SJSA1 (cell line): ENCODE measurements at regions not wholly inside any gene's neighbourhood (a gene's known extent, or its start where the extent isn't known, plus 50 kb on each side); places are given as distances from the start of the nearest gene placed in this dataset.

ENCODE experiments used
- DNase-seq, 2 experiments: peaks; one replicate each; pipeline ENCODE4 v3.0.0-alpha.2; 2015 to 2020; ENCODE audit warnings: low spot score in 2 of 2, low read depth in 1 of 2
- H3K27ac ChIP-seq: fragments of 250-450 bp; sonication (Bioruptor Pico); 2 replicates; pipeline ENCODE4 v1.5.1; 2020; ENCODE audit warnings: mild to moderate bottlenecking, moderate library complexity
- H3K27me3 ChIP-seq: fragments of 250-450 bp; sonication (Bioruptor Pico); replicated peaks from 2 replicates; pipeline ENCODE4 v1.5.1; 2020; ENCODE audit warnings: mild to moderate bottlenecking, moderate library complexity
- H3K36me3 ChIP-seq: fragments of 250-450 bp; sonication (Bioruptor Pico); 2 replicates; pipeline ENCODE4 v1.5.1; 2020; ENCODE audit warnings: mild to moderate bottlenecking
- H3K4me1 ChIP-seq: fragments of 250-450 bp; sonication (Bioruptor Pico); replicated peaks from 2 replicates; pipeline ENCODE4 v1.6.1; 2021; ENCODE audit warnings: mild to moderate bottlenecking
- H3K4me3 ChIP-seq: fragments of 250-450 bp; sonication (Bioruptor Pico); 2 replicates; pipeline ENCODE4 v1.5.1; 2020; ENCODE audit warnings: mild to moderate bottlenecking
- H3K9me3 ChIP-seq: fragments of 250-450 bp; sonication (Bioruptor Pico); replicated peaks from 2 replicates; pipeline ENCODE4 v1.5.1; 2020; ENCODE audit warnings: mild to moderate bottlenecking

DNA sequence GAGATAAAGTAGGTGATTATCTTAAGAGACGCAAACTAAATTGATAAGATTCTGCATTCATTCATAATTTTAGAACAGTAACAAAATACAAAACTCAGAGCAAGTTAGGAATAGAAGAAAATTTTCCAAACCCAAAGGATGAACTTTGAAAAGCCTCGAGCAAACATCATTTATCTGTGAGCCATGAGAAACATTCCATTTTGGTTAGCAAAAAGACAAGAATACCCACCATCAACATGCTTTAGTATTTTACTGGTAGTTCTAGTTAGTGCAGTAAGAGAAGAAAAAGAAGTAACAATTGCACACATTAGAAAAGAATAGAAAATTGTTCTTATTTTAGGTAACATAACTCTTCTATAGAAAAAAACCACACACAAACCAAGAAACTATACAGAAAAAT is 291.3 kb upstream of the TCF4 start:
- Histone ChIP-seq H3K9me3 (no peaks in the 10 kb centered on the region), H3K36me3 (no peaks in the 10 kb centered on the region), H3K4me3 (no peak overlapping the region), H3K27me3 (no peaks in the 10 kb centered on the region), H3K4me1 (no peaks in the 10 kb centered on the region), H3K27ac (no peak overlapping the region)
- no peak for DNase-seq

DNA sequence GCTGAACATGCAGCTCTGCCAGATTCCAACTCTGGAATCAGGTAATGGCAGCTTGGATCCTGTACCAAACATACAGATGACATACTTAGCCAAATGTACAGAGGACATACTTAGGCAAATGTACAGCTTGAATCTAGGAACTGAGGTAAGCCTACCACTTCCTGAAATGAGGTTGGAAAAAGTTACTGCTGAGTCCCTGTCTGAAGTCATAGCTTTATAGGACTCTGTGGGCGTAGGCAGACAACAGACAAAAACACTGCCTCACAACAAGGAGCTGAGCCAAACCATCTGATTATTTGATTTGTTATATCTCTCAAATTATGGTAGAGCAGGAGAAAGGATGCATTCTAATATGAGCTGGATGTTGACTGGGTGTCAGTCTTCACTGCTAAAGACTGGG is 290.2 kb upstream of the TCF4 start:
- no peak for DNase-seq
- no peak overlapping the region for H3K27ac ChIP-seq

DNA sequence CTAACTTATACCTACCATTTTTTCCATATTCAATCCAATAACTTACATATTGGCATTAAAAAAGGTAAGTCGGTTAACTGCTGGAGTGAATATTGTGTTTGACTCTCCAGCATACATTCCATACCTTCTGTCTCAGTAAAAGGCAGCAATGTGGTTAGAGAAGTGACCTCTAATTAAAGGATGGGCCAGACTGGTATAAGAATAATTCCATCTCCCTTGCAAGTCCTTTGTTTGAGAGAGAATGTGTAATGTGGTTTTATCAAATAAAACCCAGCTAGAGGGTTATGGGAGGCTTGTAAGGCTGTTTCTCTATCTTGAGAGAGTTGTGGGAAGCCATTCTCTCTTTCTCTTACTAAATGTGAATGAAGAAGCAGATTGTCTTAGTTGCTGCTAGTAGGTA is 289.3 kb upstream of the TCF4 start:
- no peaks in the 10 kb centered on the region for H3K36me3 ChIP-seq
- H3K9me3 ChIP-seq = no peaks in the 10 kb centered on the region
- no peaks in the 10 kb centered on the region for H3K4me1 ChIP-seq
- H3K4me3 ChIP-seq = no peak overlapping the region
- DNase-seq = no peak
- H3K27ac ChIP-seq = no peak overlapping the region
- no peaks in the 10 kb centered on the region for H3K27me3 ChIP-seq

More for the DNA sequence above, 290.2 kb upstream of the TCF4 start:
- Histone ChIP-seq H3K36me3 (no peaks in the 10 kb centered on the region), H3K9me3 (no peaks in the 10 kb centered on the region), H3K4me1 (no peaks in the 10 kb centered on the region), H3K27me3 (no peaks in the 10 kb centered on the region), H3K4me3 (no peak overlapping the region)

DNA sequence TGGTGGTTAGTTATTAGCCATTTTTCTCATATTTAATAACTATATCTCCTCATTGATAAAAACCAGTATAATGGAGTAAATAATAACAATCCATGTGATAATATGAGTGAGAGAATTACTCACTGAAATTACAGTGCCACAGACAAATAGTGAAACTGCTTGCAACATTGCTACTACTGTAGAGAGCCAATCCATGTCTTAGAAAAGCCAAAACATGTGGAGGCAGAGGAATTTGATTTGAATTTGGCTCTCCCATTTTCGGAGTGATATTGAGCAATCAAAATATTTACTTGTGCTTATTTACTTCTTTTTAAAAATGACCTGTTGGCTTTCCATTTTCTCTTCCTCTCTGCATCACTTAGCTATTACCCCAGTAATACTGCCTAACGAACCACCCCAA is 288.3 kb upstream of the TCF4 start:
- H3K4me1 ChIP-seq = no peaks in the 10 kb centered on the region
- no peak overlapping the region for H3K4me3 ChIP-seq
- no peak overlapping the region for H3K27ac ChIP-seq
- H3K27me3 ChIP-seq = no peaks in the 10 kb centered on the region
- DNase-seq = no peak
- no peaks in the 10 kb centered on the region for H3K36me3 ChIP-seq
- no peaks in the 10 kb centered on the region for H3K9me3 ChIP-seq

DNA sequence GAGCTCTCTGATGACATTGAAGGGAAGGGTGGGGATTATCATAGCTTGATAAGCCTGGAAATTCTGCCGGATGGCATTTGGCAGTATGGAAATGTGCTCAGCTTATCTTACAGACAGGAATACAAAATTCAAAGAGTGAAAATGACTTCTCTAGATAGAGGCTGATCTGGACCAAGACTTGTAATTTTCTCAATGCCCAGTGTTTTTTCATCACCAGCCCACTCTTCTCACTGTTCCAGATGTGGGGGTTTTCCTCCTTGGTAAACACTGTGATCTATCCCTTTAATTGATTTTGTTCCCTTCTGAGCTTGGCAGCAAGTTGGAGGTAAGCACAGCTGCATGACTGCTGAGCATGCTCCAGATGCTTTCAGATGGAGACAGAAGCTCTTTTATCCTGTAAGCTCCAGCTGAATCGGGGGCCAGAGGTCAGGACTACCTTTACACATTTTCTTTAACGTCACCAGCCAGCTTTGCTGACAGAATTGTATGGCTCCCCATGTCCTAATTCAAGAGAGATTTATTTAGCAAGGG is 287.4 kb upstream of the TCF4 start:
- no peaks in the 10 kb centered on the region for H3K36me3 ChIP-seq
- H3K27ac ChIP-seq = no peak overlapping the region
- H3K9me3 ChIP-seq = no peaks in the 10 kb centered on the region
- no peak overlapping the region for H3K4me3 ChIP-seq
- no peak for DNase-seq
- H3K27me3 ChIP-seq = no peaks in the 10 kb centered on the region
- H3K4me1 ChIP-seq = no peaks in the 10 kb centered on the region

DNA sequence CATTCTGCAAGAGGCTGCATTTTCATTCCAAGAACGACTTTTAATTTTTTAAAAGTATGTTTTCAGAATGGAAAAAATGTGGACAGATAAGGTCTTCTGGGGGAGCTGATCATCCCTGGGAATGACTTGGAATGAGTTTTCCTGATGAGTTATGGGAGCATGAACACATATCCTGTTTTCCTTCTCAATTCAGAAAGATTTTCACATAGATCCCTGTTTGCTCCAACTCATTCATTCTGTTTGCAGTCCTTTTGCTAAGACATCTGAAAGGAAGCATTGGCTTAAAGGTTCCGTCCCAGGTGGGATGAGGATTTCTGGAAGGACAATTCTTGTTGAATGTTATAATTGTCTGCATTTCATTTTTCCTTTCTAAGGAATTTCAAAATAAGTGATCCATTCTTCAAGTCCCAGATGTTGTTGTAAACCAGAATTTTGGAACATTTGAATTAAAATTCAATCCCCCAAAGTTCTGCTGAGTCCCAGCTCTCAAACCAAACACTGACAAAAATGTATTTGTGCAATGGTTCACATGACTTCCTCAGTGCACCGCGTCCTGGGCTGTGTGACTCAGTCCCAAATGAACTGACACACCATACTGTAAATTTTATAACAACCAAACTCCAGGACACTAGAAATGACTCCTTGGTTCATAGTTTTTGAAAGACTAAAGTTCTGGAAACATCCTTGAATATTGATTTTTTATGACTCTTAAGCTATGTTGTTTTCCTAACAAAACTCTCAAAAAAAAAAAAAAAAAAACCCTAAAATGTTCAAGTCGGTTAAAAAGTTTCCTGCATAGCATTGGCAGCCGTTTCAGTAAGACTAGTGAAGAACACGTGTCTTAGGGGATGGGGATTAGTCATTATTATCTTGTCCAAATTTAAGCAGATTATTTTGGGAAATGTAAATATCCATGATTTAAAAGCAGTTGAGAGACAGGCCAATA is 281.8 kb upstream of the TCF4 start:
- DNase-seq = no peak
- Histone ChIP-seq H3K4me1 (no peaks in the 10 kb centered on the region), H3K27ac (no peak overlapping the region), H3K27me3 (no peaks in the 10 kb centered on the region), H3K36me3 (no peaks in the 10 kb centered on the region), H3K4me3 (no peak overlapping the region), H3K9me3 (no peaks in the 10 kb centered on the region)

DNA sequence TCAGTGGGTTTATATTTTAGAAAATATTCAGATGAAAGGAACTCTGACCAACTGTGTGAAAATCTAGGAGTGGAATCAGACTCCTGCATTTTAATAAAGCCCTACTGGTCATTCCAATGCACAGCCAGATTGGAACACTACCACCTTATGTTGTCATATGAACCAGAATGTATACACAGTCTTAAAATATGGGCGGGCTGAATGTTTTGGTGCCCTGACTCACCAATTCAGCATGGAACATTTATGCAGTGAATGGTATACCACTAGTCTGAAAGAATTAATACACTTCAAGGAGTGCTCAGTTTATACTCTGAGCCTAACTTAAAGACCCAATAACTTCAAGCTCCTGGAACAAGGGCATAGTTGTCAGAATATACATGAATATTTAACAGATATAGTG is 280.9 kb upstream of the TCF4 start:
- Histone ChIP-seq H3K36me3 (no peaks in the 10 kb centered on the region), H3K4me3 (no peak overlapping the region), H3K27me3 (no peaks in the 10 kb centered on the region), H3K4me1 (peaks cover 3% of the 10 kb centered on the region), H3K27ac (no peak overlapping the region), H3K9me3 (no peaks in the 10 kb centered on the region)
- DNase-seq = no peak

DNA sequence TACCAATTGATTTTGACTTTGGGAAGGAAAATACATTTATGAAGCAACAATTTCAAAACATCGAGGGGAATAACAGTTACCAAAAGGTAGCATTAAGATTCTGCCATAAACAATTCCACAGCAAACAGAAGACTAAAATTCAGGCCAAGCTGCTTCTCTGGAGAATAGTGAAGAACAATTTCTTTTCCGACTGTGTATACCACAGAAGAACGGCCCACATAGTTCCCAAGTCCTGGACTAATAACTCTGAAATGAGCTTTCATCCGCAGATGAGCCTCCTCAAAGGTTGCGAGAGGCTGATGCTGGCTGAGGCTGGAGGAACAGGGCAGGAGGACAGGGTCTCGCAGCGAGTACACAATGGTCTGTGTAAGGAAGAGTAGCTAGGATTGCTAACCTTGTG is 278.9 kb upstream of the TCF4 start:
- Histone ChIP-seq H3K4me1 (peaks cover 8% of the 10 kb centered on the region), H3K4me3 (no peak overlapping the region), H3K36me3 (no peaks in the 10 kb centered on the region), H3K27ac (no peak overlapping the region), H3K27me3 (no peaks in the 10 kb centered on the region), H3K9me3 (no peaks in the 10 kb centered on the region)
- DNase-seq = no peak

DNA sequence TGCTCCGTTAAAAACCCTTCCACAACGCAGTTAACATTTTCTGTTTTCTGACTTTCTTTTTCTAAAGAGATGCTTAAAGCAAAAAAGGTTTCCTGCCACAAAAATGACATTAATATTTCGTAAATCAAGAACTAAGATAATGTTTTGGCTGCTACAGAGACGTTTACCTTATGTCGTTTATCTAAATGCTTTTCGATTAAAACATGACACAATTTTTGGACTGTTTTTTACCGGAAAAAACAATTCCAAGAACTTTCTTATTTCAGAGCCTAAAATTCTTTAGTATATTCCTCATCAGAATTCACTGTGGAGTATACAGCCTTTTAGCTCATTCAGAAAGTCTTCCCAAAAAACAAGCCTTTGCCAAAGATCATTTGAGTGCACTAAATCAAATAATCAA is 278.0 kb upstream of the TCF4 start:
- DNase-seq = no peak
- no peak overlapping the region for H3K4me3 ChIP-seq
- peaks cover 8% of the 10 kb centered on the region for H3K4me1 ChIP-seq
- H3K9me3 ChIP-seq = no peaks in the 10 kb centered on the region
- no peaks in the 10 kb centered on the region for H3K36me3 ChIP-seq
- H3K27ac ChIP-seq = no peak overlapping the region
- H3K27me3 ChIP-seq = no peaks in the 10 kb centered on the region

DNA sequence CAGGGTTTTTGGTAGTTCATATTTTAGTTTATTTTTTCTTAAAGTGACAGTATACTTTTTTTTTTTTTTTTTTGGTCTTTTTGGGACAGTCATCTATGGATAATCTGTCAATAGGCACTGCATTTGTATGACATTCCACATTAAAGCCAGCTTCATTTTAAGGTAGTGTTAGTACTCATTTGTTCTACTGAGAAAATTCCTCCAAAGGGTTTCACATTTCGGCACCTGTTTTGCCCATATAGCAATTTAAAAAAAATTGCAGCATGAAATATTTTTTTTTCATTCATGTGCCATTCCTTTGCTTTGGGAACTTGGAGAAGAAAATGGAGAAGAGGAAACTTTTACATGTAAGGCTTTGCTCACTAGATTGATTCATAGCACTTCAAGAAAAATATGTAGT is 276.3 kb upstream of the TCF4 start:
- no peaks in the 10 kb centered on the region for H3K27me3 ChIP-seq
- no peak for DNase-seq
- H3K4me3 ChIP-seq = no peak overlapping the region
- H3K27ac ChIP-seq = no peak overlapping the region
- H3K36me3 ChIP-seq = no peaks in the 10 kb centered on the region
- H3K9me3 ChIP-seq = no peaks in the 10 kb centered on the region
- H3K4me1 ChIP-seq = peaks cover 8% of the 10 kb centered on the region

DNA sequence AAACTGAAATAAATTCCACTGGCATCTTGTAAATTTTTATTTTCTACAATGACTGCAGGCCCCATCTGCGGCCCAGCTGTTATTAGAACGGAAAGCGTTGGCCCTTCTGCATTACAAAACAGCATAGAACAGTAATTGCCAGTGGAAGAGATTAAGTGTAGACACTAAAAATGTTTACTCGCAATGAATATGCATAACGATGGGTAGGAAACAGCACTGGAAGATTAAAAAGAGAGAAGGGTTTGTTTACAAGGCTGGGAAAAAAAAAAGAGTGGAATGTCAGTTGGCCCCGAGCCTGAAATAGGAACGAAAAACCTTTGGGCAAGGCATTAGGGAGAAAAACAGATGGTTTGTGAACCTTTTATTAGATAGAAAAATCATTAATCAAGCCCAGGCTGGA is 275.9 kb upstream of the TCF4 start:
- H3K27me3 ChIP-seq = no peaks in the 10 kb centered on the region
- peak in 1 of 2 experiments; percentile 36 for DNase-seq
- H3K4me3 ChIP-seq = no peak overlapping the region
- H3K36me3 ChIP-seq = no peaks in the 10 kb centered on the region
- H3K9me3 ChIP-seq = no peaks in the 10 kb centered on the region
- H3K4me1 ChIP-seq = peaks cover 8% of the 10 kb centered on the region
- no peak overlapping the region for H3K27ac ChIP-seq

DNA sequence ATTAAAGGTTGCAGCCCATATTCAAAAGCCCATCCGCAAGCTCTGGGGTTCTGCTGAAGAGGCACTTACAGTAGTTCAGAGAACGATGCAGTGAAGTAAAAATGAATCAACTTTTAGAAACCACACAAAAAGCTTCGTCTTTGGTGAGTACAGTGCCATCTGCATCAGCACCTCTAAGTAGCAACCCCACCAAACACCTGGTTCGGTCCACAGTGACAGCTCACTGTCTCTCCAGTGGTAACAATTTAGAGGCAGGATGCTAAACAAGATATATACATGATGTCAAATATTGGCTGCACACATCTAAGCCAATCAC is 275.4 kb upstream of the TCF4 start:
- H3K36me3 ChIP-seq = no peaks in the 10 kb centered on the region
- no peak overlapping the region for H3K4me3 ChIP-seq
- no peaks in the 10 kb centered on the region for H3K9me3 ChIP-seq
- no peak for DNase-seq
- no peaks in the 10 kb centered on the region for H3K27me3 ChIP-seq
- peaks cover 12% of the 10 kb centered on the region for H3K4me1 ChIP-seq
- no peak overlapping the region for H3K27ac ChIP-seq

DNA sequence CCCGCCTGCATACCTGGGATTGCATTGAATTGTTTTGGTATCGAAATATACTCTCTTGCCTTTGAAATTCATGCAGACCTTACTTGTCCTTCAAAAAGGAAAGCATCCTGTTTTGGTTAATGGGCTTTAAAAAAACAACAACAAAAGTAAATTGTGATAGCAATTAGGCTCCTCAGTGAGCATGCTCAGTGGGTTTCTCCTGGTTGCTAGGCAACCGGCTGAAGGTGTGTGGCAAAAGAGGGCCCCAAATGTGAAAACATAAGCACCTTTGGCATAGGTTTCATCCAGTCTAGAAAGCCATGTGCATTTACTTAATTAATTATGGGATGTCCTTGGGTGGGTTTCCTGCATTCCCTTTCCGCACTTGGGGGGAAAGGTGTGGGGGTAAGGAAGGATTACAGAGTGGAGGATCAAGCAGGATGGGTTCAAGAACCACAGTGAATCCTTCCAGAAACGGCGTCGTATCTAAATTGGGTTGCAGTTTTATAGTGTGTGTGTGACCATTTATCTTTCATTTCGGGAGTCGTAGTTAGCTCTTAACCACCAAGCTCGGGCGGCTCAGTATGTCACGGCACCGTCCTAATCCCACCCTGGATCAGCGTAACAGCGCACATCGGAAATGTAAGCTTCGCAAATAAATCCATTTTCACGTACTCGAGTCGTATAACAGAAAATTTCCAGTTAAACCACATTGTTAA is 274.9 kb upstream of the TCF4 start:
- no peaks in the 10 kb centered on the region for H3K27me3 ChIP-seq
- H3K9me3 ChIP-seq = no peaks in the 10 kb centered on the region
- H3K4me1 ChIP-seq = peaks cover 17% of the 10 kb centered on the region
- H3K27ac ChIP-seq = no peak overlapping the region
- no peak overlapping the region for H3K4me3 ChIP-seq
- no peak for DNase-seq
- no peaks in the 10 kb centered on the region for H3K36me3 ChIP-seq

DNA sequence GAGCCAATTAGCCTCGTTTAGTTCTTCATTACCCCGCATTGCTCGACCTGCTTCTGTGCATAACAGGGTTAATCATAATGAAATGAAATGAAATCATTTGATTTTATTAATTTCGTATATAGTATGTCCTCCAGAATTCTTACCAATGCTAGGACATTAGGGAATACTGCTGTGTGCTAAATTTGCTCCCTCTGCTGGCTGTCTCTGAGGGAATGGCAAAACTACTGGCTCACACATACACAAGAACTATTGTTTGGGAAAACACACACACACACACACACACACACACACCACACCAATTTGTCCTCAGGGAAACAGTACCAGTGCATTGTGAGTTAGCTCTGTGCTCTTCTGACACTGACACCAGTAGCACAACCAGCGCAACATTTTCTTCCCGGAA is 273.3 kb upstream of the TCF4 start:
- peak in 1 of 2 experiments; percentile 34 for DNase-seq
- Histone ChIP-seq H3K4me3 (no peak overlapping the region), H3K27me3 (no peaks in the 10 kb centered on the region), H3K4me1 (peaks cover 27% of the 10 kb centered on the region), H3K27ac (no peak overlapping the region), H3K9me3 (no peaks in the 10 kb centered on the region), H3K36me3 (no peaks in the 10 kb centered on the region)
